ENCODE measurements at regions not wholly inside any gene's neighbourhood (a gene's known extent, or its start where the extent isn't known, plus 50 kb on each side); places are given as distances from the start of the nearest gene placed in this dataset.

DNA sequence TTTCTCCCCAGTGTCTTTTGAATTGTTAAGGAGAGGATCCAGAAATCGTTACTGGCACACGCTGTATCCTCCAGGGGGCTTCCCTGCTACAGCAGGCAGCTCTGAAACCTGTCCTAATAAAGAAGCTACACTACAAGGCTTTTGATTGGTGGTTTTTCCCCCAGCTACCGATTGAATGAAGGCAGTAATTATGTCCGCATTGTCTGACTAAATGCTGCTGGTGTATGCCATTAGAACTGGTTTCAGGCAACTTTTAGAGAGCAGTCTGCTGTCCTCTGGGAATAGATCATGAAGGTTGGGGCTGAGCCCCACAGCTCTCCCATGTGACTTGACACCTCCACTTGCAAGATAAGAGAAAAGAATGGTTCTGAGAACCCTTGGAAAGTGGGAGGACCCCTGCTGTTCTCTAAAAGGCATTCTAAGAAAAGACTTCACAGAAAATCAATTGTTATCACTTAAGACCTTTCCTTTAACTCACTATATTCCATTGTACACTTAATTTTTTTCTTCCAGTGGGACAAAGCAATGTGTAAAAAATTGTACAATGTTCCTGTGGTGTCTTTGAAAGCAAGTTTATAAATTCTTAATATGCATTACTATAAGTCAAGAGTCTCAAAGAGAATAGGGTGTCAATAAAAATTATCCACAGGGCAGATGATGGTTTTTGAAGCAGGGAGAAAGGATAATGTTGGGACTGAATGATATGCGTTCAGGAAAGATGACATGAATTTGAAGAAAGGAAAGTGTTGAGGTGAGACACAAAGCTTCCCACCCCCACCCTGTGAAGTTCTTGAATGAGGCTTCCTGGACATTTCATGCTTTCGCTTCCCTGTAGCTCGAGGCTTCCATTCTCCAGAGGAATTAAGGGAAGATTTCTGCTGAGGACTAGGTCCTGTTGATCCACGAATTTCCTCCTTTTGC lies 53.0 kb upstream of the DAZL start:
- BruUV-seq (replicated peaks): no TSS peak
- H3K27ac ChIP-seq (ENCODE audit: control insufficient read depth, insufficient read depth): no peak overlapping the region
- peaks cover 0 to 3% of the 10 kb centered on the region in 2 experiments; a peak in 2 of 4 replicates for H3K27me3 ChIP-seq (replicated peaks in 1 of 2; ENCODE audit: control insufficient read depth in 2 of 2, insufficient read depth in 2 of 2, low read length in 1 of 2)
- H2AFZ ChIP-seq (ENCODE audit: control insufficient read depth, low read depth, low read length): no peak overlapping the region
- CTCF ChIA-PET: no interaction called here
- ATAC-seq (no peak), DNase-seq (ENCODE audit: low read depth, low spot score) (no peak), FAIRE-seq (no peak)
- no peak for TF ChIP-seq BMI1 (IDR thresholded peaks at IDR 0.05; ENCODE audit: borderline replicate concordance)
- TF ChIP-seq CREM (IDR thresholded peaks at IDR 0.05; ENCODE audit: low read depth): no peak
- 0 out of 2 replicates have a peak, but pooled peaks have one; percentile 11 for TF ChIP-seq MTA2 (IDR thresholded peaks at IDR 0.05; ENCODE audit: low read depth)
- no peak for TF ChIP-seq MXI1 (IDR thresholded peaks at IDR 0.05; ENCODE audit: low read depth, low read length)
- peak; percentile 55 for TF ChIP-seq MEF2B (IDR thresholded peaks at IDR 0.05; ENCODE audit: partially characterized antibody, poor library complexity, severe bottlenecking)
- TF ChIP-seq SMC3 (IDR thresholded peaks at IDR 0.05; ENCODE audit: borderline replicate concordance, low read length): no peak
- H3K9me3 ChIP-seq (replicated peaks; ENCODE audit: control insufficient read depth, insufficient read depth, low read length): no peaks in the 10 kb centered on the region; the same call in 2 of the 3 replicates
- intact Hi-C loops (cut with micrococcal nuclease; ENCODE audit: unreplicated experiment): no loop called here
- SMC1A ChIA-PET (ENCODE audit: uncharacterized antibody, unreplicated experiment): interaction anchor here (0.9 to 1.4 kb wide), 3 partner anchors 57 to 228 kb away, joined by 3 read pairs; no protein-coding TSS in a partner anchor
- H3K4me1 ChIP-seq (ENCODE audit: control insufficient read depth, insufficient read depth, low read length): no peaks in the 10 kb centered on the region
- no peak overlapping the region for H3K9ac ChIP-seq (ENCODE audit: control insufficient read depth, insufficient read depth, low read length)
- no peak overlapping the region for H3K4me2 ChIP-seq (ENCODE audit: control insufficient read depth, insufficient read depth)
- 9% methylated on average over 8 of the region's 8 CpGs for WGBS (ENCODE audit: insufficient coverage, insufficient replicate concordance, low lambda C conversion rate, missing lambda C conversion rate)
- H3K79me2 ChIP-seq (ENCODE audit: control insufficient read depth, insufficient read depth, low read length): no peaks in the 10 kb centered on the region
- POLR2A ChIA-PET: no interaction called here
- RAD21 ChIA-PET (ENCODE audit: unreplicated experiment): interaction anchor here (0.7 kb wide), 1 partner anchor 22 kb away, joined by 3 read pairs; no protein-coding TSS in a partner anchor
- no peaks in the 10 kb centered on the region for H4K20me1 ChIP-seq (ENCODE audit: control insufficient read depth, insufficient read depth)
- no peak overlapping the region for H3K4me3 ChIP-seq
- in situ Hi-C loops (cut with MboI): no loop called here
- no peaks in the 10 kb centered on the region for H3K36me3 ChIP-seq (ENCODE audit: control insufficient read depth in 2 of 2, insufficient read depth in 2 of 2, low read length in 1 of 2)
